HEK293 (cell line): ENCODE measurements at regions not wholly inside any gene's neighbourhood (a gene's known extent, or its start where the extent isn't known, plus 50 kb on each side); places are given as distances from the start of the nearest gene placed in this dataset.

ENCODE experiments used
- GFI1B ChIP-seq: fragments of 450-650 bp; formaldehyde crosslinking; IDR thresholded peaks from 2 replicates; pipeline ENCODE4 v1.5.1; 2016; ENCODE audit warnings: missing biosample characterization, missing genetic modification characterization
- ZBTB1 ChIP-seq: fragments of 450-650 bp; formaldehyde crosslinking; IDR thresholded peaks from 2 replicates; pipeline ENCODE4 v1.5.1; 2016; ENCODE audit warnings: missing biosample characterization, missing genetic modification characterization
- ZFP3 ChIP-seq: fragments of 450-650 bp; formaldehyde crosslinking; IDR thresholded peaks from 2 replicates; pipeline ENCODE4 v1.5.1; 2016; ENCODE audit warnings: low read depth, missing biosample characterization, missing genetic modification characterization
- ZNF549 ChIP-seq: fragments of 450-650 bp; IDR thresholded peaks from 2 replicates; pipeline ENCODE4 v1.5.1; 2018; ENCODE audit warnings: missing biosample characterization, missing genetic modification characterization, mild to moderate bottlenecking, inconsistent platforms, moderate library complexity

DNA sequence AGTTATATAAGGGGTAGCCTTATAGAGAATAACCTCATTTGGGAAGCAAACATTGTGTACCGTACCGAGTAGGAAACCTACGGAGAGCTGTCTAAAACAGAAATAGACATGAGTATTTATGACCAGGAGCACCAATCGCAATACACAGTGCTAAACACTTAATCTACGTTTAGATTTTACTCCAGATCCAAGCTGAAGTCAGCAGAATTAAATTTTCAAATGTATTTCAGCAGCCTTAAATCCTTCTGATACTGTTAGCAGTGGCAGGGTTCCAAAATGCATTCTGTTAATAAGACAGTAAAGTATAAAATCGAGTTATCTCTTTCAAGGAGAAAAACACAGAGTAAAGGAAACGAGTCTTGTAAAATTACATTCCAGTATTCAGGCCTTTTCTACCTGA, 118.1 kb upstream of the ZNF521 start:
- TF ChIP-seq ZNF549 (no peak), GFI1B (tag by site-specific recombination) (no peak), ZFP3 (tag by site-specific recombination) (no peak), ZBTB1 (tag by site-specific recombination) (no peak)
